ENCODE measurements at regions not wholly inside any gene's neighbourhood (a gene's known extent, or its start where the extent isn't known, plus 50 kb on each side); places are given as distances from the start of the nearest gene placed in this dataset.

- DNase-seq (no peak), ATAC-seq (no peak)
- no peak overlapping the region for H3K27ac ChIP-seq
- intact Hi-C loops (cut with DNase I): no loop called here
- H3K27me3 ChIP-seq (ENCODE audit: low read depth): no peaks in the 10 kb centered on the region
- no peaks in the 10 kb centered on the region for H3K9me3 ChIP-seq
- TF ChIP-seq, protein P1, sequence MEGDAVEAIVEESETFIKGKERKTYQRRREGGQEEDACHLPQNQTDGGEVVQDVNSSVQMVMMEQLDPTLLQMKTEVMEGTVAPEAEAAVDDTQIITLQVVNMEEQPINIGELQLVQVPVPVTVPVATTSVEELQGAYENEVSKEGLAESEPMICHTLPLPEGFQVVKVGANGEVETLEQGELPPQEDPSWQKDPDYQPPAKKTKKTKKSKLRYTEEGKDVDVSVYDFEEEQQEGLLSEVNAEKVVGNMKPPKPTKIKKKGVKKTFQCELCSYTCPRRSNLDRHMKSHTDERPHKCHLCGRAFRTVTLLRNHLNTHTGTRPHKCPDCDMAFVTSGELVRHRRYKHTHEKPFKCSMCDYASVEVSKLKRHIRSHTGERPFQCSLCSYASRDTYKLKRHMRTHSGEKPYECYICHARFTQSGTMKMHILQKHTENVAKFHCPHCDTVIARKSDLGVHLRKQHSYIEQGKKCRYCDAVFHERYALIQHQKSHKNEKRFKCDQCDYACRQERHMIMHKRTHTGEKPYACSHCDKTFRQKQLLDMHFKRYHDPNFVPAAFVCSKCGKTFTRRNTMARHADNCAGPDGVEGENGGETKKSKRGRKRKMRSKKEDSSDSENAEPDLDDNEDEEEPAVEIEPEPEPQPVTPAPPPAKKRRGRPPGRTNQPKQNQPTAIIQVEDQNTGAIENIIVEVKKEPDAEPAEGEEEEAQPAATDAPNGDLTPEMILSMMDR (IDR thresholded peaks at IDR 0.05): no peak
- no peaks in the 10 kb centered on the region for H3K36me3 ChIP-seq
- no peak overlapping the region for H3K4me3 ChIP-seq
- no peaks in the 10 kb centered on the region for H3K4me1 ChIP-seq
Measured at GRCh38 chr1:34425046-34425445, 248.3 kb downstream of the C1orf94 start.

DNA sequence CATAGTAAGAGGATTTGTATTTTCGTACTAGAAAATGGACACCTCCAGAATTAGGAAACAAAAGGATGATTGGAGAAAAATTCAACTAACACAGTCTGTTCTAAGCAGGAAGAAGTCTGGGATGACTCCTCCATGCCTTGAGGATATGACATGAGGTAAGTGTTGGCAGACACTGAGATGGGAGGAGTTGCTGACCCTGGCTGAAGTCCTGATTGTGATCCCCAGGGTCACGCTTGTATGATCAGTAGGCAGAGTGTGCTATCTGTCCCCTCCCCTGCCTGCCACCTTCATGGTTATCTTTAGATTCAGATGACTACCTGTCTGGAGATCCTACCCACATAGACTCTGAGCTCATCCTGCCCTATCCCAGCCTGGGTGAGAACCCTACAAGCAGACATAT lies 249.1 kb downstream of the C1orf94 start:
- Histone ChIP-seq H3K27me3 (ENCODE audit: low read depth) (no peaks in the 10 kb centered on the region), H3K4me1 (no peaks in the 10 kb centered on the region), H3K36me3 (no peaks in the 10 kb centered on the region), H3K9me3 (no peaks in the 10 kb centered on the region), H3K27ac (no peak overlapping the region), H3K4me3 (no peak overlapping the region)
- intact Hi-C loops (cut with DNase I): no loop called here
- ATAC-seq (no peak), DNase-seq (no peak)
- TF ChIP-seq, protein P1 (IDR thresholded peaks at IDR 0.05): no peak

- TF ChIP-seq, protein P1 (IDR thresholded peaks at IDR 0.05): no peak
- ATAC-seq (peak in 1 of 2 donors; percentile 23), DNase-seq (no peak)
- H3K4me1 ChIP-seq: no peaks in the 10 kb centered on the region
- no peak overlapping the region for H3K27ac ChIP-seq
- intact Hi-C loops (cut with DNase I): no loop called here
- no peaks in the 10 kb centered on the region for H3K9me3 ChIP-seq
- H3K4me3 ChIP-seq: no peak overlapping the region
- H3K36me3 ChIP-seq: no peaks in the 10 kb centered on the region
- no peaks in the 10 kb centered on the region for H3K27me3 ChIP-seq (ENCODE audit: low read depth)
Measured at GRCh38 chr1:34426325-34426896, 249.7 kb downstream of the C1orf94 start.

- no peak overlapping the region for H3K27ac ChIP-seq
- H3K4me3 ChIP-seq: no peak overlapping the region
- intact Hi-C loops (cut with DNase I): no loop called here
- no peaks in the 10 kb centered on the region for H3K36me3 ChIP-seq
- ATAC-seq: no peak
- no peaks in the 10 kb centered on the region for H3K9me3 ChIP-seq
- H3K27me3 ChIP-seq (ENCODE audit: low read depth): no peaks in the 10 kb centered on the region
- H3K4me1 ChIP-seq: no peaks in the 10 kb centered on the region
- DNase-seq: no peak
- TF ChIP-seq, protein P1 (IDR thresholded peaks at IDR 0.05): no peak
Measured at GRCh38 chr1:34427170-34427569, 250.5 kb downstream of the C1orf94 start.

- TF ChIP-seq, protein P1 (IDR thresholded peaks at IDR 0.05): no peak
- no peak for ATAC-seq
Measured at GRCh38 chr1:34433099-34433498, 256.4 kb downstream of the C1orf94 start.

More at GRCh38 chr1:34433099-34433498, 256.4 kb downstream of the C1orf94 start:
- Histone ChIP-seq H3K4me3 (no peak overlapping the region), H3K27me3 (ENCODE audit: low read depth) (no peaks in the 10 kb centered on the region), H3K9me3 (no peaks in the 10 kb centered on the region), H3K27ac (no peak overlapping the region), H3K4me1 (no peaks in the 10 kb centered on the region), H3K36me3 (no peaks in the 10 kb centered on the region)
- intact Hi-C loops (cut with DNase I): no loop called here
- no peak for DNase-seq

Measured in lower lobe of right lung (tissue), 2 donors.